ENCODE measurements at regions not wholly inside any gene's neighbourhood (a gene's known extent, or its start where the extent isn't known, plus 50 kb on each side); places are given as distances from the start of the nearest gene placed in this dataset.

GRCh38 chr6:1197309-1197708, 114.6 kb upstream of the FOXQ1 start:
- ChIA-PET CTCF (no interaction called here), POLR2A (no interaction called here)
- Histone ChIP-seq H3K4me1 (peaks cover 23% of the 10 kb centered on the region), H3K36me3 (ENCODE audit: control insufficient read depth, insufficient read depth, low read length) (no peaks in the 10 kb centered on the region; the same call in 1 of the 2 replicates), H3K27me3 (replicated peaks; ENCODE audit: control insufficient read depth, insufficient read depth, low read length) (no peaks in the 10 kb centered on the region), H3K4me3 (ENCODE audit: low read depth, low read length) (no peak overlapping the region), H3K9me3 (peaks cover 7% of the 10 kb centered on the region; the same call in 1 of the 2 replicates)
- Mint-ChIP-seq H3K27me3 (ENCODE audit: insufficient read depth, unreplicated experiment) (no peaks in the 10 kb centered on the region), H3K27ac (ENCODE audit: unreplicated experiment) (no peak overlapping the region), H3K4me1 (ENCODE audit: low read depth, unreplicated experiment) (peaks cover 11% of the 10 kb centered on the region), H3K9me3 (ENCODE audit: unreplicated experiment) (peaks cover 24% of the 10 kb centered on the region), H3K4me3 (ENCODE audit: unreplicated experiment) (no peak overlapping the region), H3K36me3 (ENCODE audit: insufficient read depth, unreplicated experiment) (no peaks in the 10 kb centered on the region)
- no TSS peak for BruUV-seq (replicated peaks)
- TF ChIP-seq, protein P1, sequence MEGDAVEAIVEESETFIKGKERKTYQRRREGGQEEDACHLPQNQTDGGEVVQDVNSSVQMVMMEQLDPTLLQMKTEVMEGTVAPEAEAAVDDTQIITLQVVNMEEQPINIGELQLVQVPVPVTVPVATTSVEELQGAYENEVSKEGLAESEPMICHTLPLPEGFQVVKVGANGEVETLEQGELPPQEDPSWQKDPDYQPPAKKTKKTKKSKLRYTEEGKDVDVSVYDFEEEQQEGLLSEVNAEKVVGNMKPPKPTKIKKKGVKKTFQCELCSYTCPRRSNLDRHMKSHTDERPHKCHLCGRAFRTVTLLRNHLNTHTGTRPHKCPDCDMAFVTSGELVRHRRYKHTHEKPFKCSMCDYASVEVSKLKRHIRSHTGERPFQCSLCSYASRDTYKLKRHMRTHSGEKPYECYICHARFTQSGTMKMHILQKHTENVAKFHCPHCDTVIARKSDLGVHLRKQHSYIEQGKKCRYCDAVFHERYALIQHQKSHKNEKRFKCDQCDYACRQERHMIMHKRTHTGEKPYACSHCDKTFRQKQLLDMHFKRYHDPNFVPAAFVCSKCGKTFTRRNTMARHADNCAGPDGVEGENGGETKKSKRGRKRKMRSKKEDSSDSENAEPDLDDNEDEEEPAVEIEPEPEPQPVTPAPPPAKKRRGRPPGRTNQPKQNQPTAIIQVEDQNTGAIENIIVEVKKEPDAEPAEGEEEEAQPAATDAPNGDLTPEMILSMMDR (IDR thresholded peaks at IDR 0.05; ENCODE audit: insufficient read depth in 1 of 2, low read depth in 1 of 2, low read length in 1 of 2, severe bottlenecking in 1 of 2, unreplicated experiment in 1 of 2): no peak
- intact Hi-C loops (cut with micrococcal nuclease; ENCODE audit: unreplicated experiment): no loop called here
- no peak for DNase-seq

DNA sequence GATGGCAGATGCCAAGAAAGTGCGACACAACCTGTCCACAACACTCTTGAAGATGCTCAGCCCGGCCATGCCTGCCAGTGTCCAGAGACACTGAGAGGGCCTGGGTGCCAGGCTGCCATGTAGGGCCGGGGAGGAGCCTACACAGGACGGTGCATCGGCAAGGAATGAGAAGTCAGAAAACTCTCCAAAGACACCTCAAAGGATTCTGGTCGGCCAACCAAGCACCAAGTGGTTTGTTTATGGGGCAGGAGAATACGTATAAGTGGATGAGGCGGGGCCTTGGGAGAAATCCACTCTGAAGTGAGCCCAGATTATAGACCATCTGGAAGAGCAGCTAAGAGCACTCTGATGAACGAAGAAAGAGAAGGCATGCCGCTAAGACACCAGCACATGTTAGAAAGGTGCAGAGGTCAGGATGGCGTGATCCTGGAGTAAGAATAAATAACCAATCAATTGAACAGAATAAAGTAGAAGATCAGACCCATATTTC, 120.7 kb upstream of the FOXQ1 start:
- ChIA-PET CTCF (no interaction called here), POLR2A (no interaction called here)
- Mint-ChIP-seq H3K4me3 (ENCODE audit: unreplicated experiment) (no peak overlapping the region), H3K36me3 (ENCODE audit: insufficient read depth, unreplicated experiment) (no peaks in the 10 kb centered on the region), H3K27me3 (ENCODE audit: insufficient read depth, unreplicated experiment) (no peaks in the 10 kb centered on the region), H3K4me1 (ENCODE audit: low read depth, unreplicated experiment) (no peaks in the 10 kb centered on the region), H3K27ac (ENCODE audit: unreplicated experiment) (no peak overlapping the region), H3K9me3 (ENCODE audit: unreplicated experiment) (peaks cover 19% of the 10 kb centered on the region)
- BruUV-seq (replicated peaks): no TSS peak
- intact Hi-C loops (cut with micrococcal nuclease; ENCODE audit: unreplicated experiment): no loop called here
- peaks cover 7% of the 10 kb centered on the region; the same call in 1 of the 2 replicates for H3K9me3 ChIP-seq
- H3K4me1 ChIP-seq: no peaks in the 10 kb centered on the region
- H3K4me3 ChIP-seq (ENCODE audit: low read depth, low read length): no peak overlapping the region
- no peak for DNase-seq
- TF ChIP-seq, protein P1 (IDR thresholded peaks at IDR 0.05; ENCODE audit: insufficient read depth in 1 of 2, low read depth in 1 of 2, low read length in 1 of 2, severe bottlenecking in 1 of 2, unreplicated experiment in 1 of 2): no peak
- no peaks in the 10 kb centered on the region for H3K36me3 ChIP-seq (ENCODE audit: control insufficient read depth, insufficient read depth, low read length)
- H3K27me3 ChIP-seq (replicated peaks; ENCODE audit: control insufficient read depth, insufficient read depth, low read length): no peaks in the 10 kb centered on the region

GRCh38 chr6:1190366-1190765, 121.5 kb upstream of the FOXQ1 start:
- Histone ChIP-seq H3K36me3 (ENCODE audit: control insufficient read depth, insufficient read depth, low read length) (no peaks in the 10 kb centered on the region), H3K9me3 (peaks cover 7% of the 10 kb centered on the region; the same call in 1 of the 2 replicates), H3K4me1 (no peaks in the 10 kb centered on the region), H3K27me3 (replicated peaks; ENCODE audit: control insufficient read depth, insufficient read depth, low read length) (no peaks in the 10 kb centered on the region), H3K4me3 (ENCODE audit: low read depth, low read length) (no peak overlapping the region)
- no TSS peak for BruUV-seq (replicated peaks)
- intact Hi-C loops (cut with micrococcal nuclease; ENCODE audit: unreplicated experiment): no loop called here
- TF ChIP-seq, protein P1 (IDR thresholded peaks at IDR 0.05; ENCODE audit: insufficient read depth in 1 of 2, low read depth in 1 of 2, low read length in 1 of 2, severe bottlenecking in 1 of 2, unreplicated experiment in 1 of 2): no peak
- H3K4me3 Mint-ChIP-seq (ENCODE audit: unreplicated experiment): no peak overlapping the region
- H3K27me3 Mint-ChIP-seq (ENCODE audit: insufficient read depth, unreplicated experiment): no peaks in the 10 kb centered on the region
- H3K4me1 Mint-ChIP-seq (ENCODE audit: low read depth, unreplicated experiment): no peaks in the 10 kb centered on the region
- H3K27ac Mint-ChIP-seq (ENCODE audit: unreplicated experiment): no peak overlapping the region
- DNase-seq: no peak
- POLR2A ChIA-PET: interaction anchor here (0.8 kb wide), 1 partner anchor 121 kb away, joined by 4 read pairs; no protein-coding TSS in a partner anchor
- H3K9me3 Mint-ChIP-seq (ENCODE audit: unreplicated experiment): peaks cover 11% of the 10 kb centered on the region
- H3K36me3 Mint-ChIP-seq (ENCODE audit: insufficient read depth, unreplicated experiment): no peaks in the 10 kb centered on the region
- CTCF ChIA-PET: no interaction called here
